ENCODE measurements at regions not wholly inside any gene's neighbourhood (a gene's known extent, or its start where the extent isn't known, plus 50 kb on each side); places are given as distances from the start of the nearest gene placed in this dataset.

DNA sequence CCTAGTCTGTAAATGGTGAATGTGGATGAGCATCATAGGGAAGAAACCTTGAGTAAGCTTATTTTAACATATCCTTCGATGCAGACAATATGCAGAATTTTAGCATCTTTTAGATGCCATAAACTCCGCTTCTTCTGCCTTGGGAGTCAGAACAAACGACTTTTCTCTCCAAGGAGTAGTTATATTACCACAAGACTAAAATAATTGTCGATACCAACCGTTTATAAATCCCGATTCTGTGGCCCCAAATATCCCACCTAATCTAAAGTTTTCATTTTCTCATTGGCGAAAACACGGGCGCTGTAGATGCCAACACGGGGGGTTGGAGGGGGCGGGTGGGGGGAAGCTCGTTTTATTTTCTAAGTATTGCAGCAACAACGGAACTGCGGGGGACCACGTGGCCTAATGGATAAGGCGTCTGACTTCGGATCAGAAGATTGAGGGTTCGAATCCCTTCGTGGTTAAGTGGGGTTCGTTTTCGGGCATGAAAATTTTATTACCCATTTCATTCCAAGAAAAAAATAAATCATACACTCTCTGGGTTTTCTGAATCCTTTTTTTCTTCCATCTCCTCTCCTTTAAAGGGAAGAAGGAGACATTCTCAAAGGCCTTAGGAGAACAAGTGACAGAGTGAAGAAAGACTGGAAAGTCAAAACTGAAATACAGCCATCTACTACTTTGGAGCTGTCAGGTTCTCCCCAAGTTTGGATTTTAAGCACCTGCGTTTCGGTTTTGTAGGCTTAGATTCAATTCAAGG is 65.5 kb upstream of the BTN3A2 start:
- TF ChIP-seq, protein P1, sequence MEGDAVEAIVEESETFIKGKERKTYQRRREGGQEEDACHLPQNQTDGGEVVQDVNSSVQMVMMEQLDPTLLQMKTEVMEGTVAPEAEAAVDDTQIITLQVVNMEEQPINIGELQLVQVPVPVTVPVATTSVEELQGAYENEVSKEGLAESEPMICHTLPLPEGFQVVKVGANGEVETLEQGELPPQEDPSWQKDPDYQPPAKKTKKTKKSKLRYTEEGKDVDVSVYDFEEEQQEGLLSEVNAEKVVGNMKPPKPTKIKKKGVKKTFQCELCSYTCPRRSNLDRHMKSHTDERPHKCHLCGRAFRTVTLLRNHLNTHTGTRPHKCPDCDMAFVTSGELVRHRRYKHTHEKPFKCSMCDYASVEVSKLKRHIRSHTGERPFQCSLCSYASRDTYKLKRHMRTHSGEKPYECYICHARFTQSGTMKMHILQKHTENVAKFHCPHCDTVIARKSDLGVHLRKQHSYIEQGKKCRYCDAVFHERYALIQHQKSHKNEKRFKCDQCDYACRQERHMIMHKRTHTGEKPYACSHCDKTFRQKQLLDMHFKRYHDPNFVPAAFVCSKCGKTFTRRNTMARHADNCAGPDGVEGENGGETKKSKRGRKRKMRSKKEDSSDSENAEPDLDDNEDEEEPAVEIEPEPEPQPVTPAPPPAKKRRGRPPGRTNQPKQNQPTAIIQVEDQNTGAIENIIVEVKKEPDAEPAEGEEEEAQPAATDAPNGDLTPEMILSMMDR (IDR thresholded peaks at IDR 0.05; ENCODE audit: low read depth, low read length, missing control alignments): no peak
- DNase-seq (ENCODE audit: extremely low read depth, low read depth): no peak
- H3K4me3 ChIP-seq (replicated peaks; ENCODE audit: low read depth, low read length): peak overlapping the region; percentile 37

DNA sequence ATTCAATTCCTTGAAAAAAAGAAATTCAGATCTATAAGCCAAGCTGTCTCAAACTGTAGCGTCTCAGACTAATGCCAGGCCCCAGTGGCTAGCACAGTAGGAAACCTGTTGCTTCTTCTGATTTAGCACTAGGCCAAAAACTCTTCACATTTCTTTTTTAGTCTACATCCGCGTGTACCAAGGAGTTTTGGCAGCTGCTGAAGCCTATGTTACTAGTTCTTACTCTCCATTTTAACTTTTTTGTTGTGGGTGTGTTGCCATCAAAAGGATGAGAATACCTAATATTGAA is 65.0 kb upstream of the BTN3A2 start:
- DNase-seq (ENCODE audit: extremely low read depth, low read depth): no peak
- TF ChIP-seq, protein P1 (IDR thresholded peaks at IDR 0.05; ENCODE audit: low read depth, low read length, missing control alignments): no peak
- H3K4me3 ChIP-seq (replicated peaks; ENCODE audit: low read depth, low read length): no peak overlapping the region

DNA sequence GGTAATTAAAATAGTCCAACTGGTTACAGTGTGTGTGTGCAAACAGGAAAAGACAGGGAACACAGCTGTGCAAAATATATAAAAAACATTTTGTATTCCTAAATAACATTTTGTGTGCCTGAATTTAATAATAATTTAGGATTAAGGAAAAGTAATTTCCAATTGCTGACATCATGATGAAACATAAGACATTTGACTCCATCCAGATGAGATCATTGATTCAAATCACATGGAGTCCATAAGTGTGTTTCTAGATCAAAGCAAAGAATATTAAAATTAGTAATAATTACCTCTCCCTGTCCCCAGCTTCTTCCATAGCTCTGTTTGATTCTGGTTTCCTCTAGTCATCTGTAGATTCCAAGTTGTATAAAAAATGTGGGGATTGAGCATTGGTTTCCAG is 64.6 kb upstream of the BTN3A2 start:
- TF ChIP-seq, protein P1 (IDR thresholded peaks at IDR 0.05; ENCODE audit: low read depth, low read length, missing control alignments): no peak
- H3K4me3 ChIP-seq (replicated peaks; ENCODE audit: low read depth, low read length): no peak overlapping the region
- DNase-seq (ENCODE audit: extremely low read depth, low read depth): no peak

GRCh38 chr6:26300828-26301227 is 64.2 kb upstream of the BTN3A2 start:
- DNase-seq (ENCODE audit: extremely low read depth, low read depth): no peak
- TF ChIP-seq, protein P1 (IDR thresholded peaks at IDR 0.05; ENCODE audit: low read depth, low read length, missing control alignments): no peak
- H3K4me3 ChIP-seq (replicated peaks; ENCODE audit: low read depth, low read length): no peak overlapping the region

- no peak for DNase-seq (ENCODE audit: extremely low read depth, low read depth)
- TF ChIP-seq, protein P1 (IDR thresholded peaks at IDR 0.05; ENCODE audit: low read depth, low read length, missing control alignments): no peak
- no peak overlapping the region for H3K4me3 ChIP-seq (replicated peaks; ENCODE audit: low read depth, low read length)
Observed at GRCh38 chr6:26301638-26302037, 63.4 kb upstream of the BTN3A2 start.

DNA sequence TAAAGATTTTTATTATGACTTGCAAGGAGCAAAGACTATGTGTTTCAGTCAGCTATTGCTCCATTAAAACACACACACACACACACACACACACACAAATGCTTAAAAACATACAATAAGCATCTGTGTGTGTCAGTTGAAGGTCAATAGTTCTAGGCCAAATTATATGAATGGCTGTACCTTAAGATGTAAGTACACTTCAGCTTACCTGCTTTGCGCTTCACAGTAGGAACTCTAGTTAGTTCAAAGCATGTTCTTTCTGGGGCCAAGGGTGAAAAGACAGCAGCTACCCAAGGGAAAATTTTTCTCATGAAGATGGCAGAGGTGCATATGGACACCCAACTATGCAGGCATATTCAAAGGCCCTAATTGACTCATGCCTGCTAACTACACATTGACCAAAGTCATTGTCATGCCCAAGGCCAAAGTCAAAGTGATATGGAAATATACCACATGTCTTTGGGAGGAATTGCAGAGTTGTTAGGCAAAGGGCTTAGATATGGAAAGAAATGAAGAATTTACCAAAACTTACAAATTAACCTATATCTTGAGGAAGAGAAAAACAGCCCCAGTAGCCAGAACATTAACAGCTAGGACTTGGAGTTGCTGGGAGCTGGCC is 61.9 kb upstream of the BTN3A2 start:
- no peak for DNase-seq (ENCODE audit: extremely low read depth, low read depth)

More for the DNA sequence above, 61.9 kb upstream of the BTN3A2 start:
- H3K4me3 ChIP-seq (replicated peaks; ENCODE audit: low read depth, low read length): no peak overlapping the region
- TF ChIP-seq, protein P1 (IDR thresholded peaks at IDR 0.05; ENCODE audit: low read depth, low read length, missing control alignments): no peak
